ENCODE measurements at regions not wholly inside any gene's neighbourhood (a gene's known extent, or its start where the extent isn't known, plus 50 kb on each side); places are given as distances from the start of the nearest gene placed in this dataset.

GRCh38 chr16:86066811-86067210 lies 167.8 kb downstream of the IRF8 start:
- TF ChIP-seq CTCF (optimal IDR thresholded peaks at IDR 0.05 in 1 of 3, IDR thresholded peaks at IDR 0.05 in 1 of 3, conservative IDR thresholded peaks at IDR 0.05 in 1 of 3; ENCODE audit: extremely low read depth in 1 of 3, insufficient read depth in 2 of 3, low read length in 3 of 3): no peak
- TF ChIP-seq EZH2 (IDR thresholded peaks at IDR 0.05; ENCODE audit: low read length): no peak

Measured in keratinocyte (primary cell).